NCI-H748 treated with DMSO at 0.1 percent for 48 hours (cell line): ENCODE measurements at regions not wholly inside any gene's neighbourhood (a gene's known extent, or its start where the extent isn't known, plus 50 kb on each side); places are given as distances from the start of the nearest gene placed in this dataset.
A peak's percentile ranks its signal among the peaks of the same experiment; 100 is the strongest.

ENCODE experiments used
- DNase-seq: peaks from one replicate; lab custom pipeline; 2025; lab: John Stamatoyannopoulos, UW

- no peak for DNase-seq
Measured at GRCh38 chr4:123497340-123497739, 100.7 kb downstream of the SPRY1 start.

GRCh38 chr4:123501733-123502132 lies 105.1 kb downstream of the SPRY1 start:
- DNase-seq, result no peak

- no peak for DNase-seq
Measured at GRCh38 chr4:123503698-123504363, 107.2 kb downstream of the SPRY1 start.

- DNase-seq, result peak; percentile 83
Measured at GRCh38 chr4:123505095-123506010, 108.8 kb downstream of the SPRY1 start.

GRCh38 chr4:123506011-123506695 lies 109.6 kb downstream of the SPRY1 start:
- peak; percentile 20 for DNase-seq

- no peak for DNase-seq
Measured at GRCh38 chr4:123507376-123507775, 110.8 kb downstream of the SPRY1 start.

- DNase-seq, result no peak
Measured at GRCh38 chr4:123510221-123510620, 113.6 kb downstream of the SPRY1 start.

- DNase-seq, result no peak
Measured at GRCh38 chr4:123510659-123511058, 114.1 kb downstream of the SPRY1 start.

- DNase-seq, result no peak
Measured at GRCh38 chr4:123516576-123516975, 120.0 kb downstream of the SPRY1 start.

- no peak for DNase-seq
Measured at GRCh38 chr4:123517176-123517575, 120.6 kb downstream of the SPRY1 start.

- no peak for DNase-seq
Measured at GRCh38 chr4:123517971-123518370, 121.4 kb downstream of the SPRY1 start.

GRCh38 chr4:123520325-123520724 lies 123.7 kb downstream of the SPRY1 start:
- DNase-seq, result no peak

- no peak for DNase-seq
Measured at GRCh38 chr4:123522081-123522480, 125.5 kb downstream of the SPRY1 start.

- DNase-seq, result no peak
Measured at GRCh38 chr4:123522646-123523045, 126.1 kb downstream of the SPRY1 start.

GRCh38 chr4:123524958-123525628 lies 128.5 kb downstream of the SPRY1 start:
- peak; percentile 2 for DNase-seq

- no peak for DNase-seq
Measured at GRCh38 chr4:123526511-123526910, 129.9 kb downstream of the SPRY1 start.

GRCh38 chr4:123528501-123529277 lies 132.1 kb downstream of the SPRY1 start:
- DNase-seq, result no peak

GRCh38 chr4:123529278-123529568 lies 132.6 kb downstream of the SPRY1 start:
- DNase-seq, result no peak

- no peak for DNase-seq
Measured at GRCh38 chr4:123530357-123530756, 133.8 kb downstream of the SPRY1 start.

GRCh38 chr4:123535037-123535748 lies 138.6 kb downstream of the SPRY1 start:
- DNase-seq, result no peak

- DNase-seq, result no peak
Measured at GRCh38 chr4:123536225-123536624, 139.6 kb downstream of the SPRY1 start.
